Fibroblast of skin of abdomen (primary cell): ENCODE measurements at regions not wholly inside any gene's neighbourhood (a gene's known extent, or its start where the extent isn't known, plus 50 kb on each side); places are given as distances from the start of the nearest gene placed in this dataset.
"Not testable (repeated sequence)": the region's sequence is repeated elsewhere in the genome, so short reads cannot be mapped to it uniquely, and the experiment has no call there.

ENCODE experiments used
- DNase-seq: peaks from one replicate; pipeline ENCODE4 v3.0.0-alpha.2; 2013

GRCh38 chr1:119191325-119191724 lies 50.9 kb upstream of the WARS2 start:
- no peak for DNase-seq

- no peak for DNase-seq
Measured at GRCh38 chr1:119204197-119204960, 63.9 kb upstream of the WARS2 start.

DNA sequence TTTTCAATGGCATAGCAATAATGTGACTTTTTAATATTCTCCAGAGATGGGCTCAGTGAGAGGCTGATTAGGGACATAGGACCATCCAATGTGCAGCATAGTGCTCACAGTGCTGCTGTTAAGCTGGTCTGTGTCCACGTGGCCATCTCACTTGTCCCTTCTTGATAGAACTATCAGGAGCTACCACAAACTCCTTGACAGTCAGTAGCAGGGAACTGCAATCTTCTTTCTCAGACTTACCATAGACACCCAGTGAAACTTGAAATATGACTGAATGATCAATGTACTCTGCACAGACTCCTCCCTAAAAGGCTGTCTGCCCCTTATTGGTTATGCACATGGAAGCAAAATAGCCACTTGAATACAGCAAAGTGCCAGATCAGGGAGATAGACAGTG lies 64.5 kb upstream of the WARS2 start:
- DNase-seq = no peak

GRCh38 chr1:119209061-119209460 lies 68.6 kb upstream of the WARS2 start:
- no peak for DNase-seq

- DNase-seq = no peak
Measured at GRCh38 chr1:119209596-119210295, 69.3 kb upstream of the WARS2 start.

DNA sequence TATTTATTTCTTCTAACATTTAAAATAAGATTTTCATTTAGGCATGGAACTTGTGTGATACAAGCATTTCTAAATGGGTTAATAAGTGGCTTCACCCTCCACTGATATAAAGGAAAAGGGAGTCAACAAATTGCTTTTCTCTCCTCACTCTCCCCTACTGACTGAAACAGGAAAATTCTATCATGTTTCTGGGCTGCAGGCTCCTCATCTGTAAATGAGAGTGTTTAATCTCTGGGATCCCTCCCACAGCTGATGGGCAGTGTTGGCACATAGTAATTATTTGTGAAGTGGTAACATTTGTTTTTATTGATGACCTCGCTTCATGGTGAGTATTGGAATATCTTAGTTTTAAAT lies 69.8 kb upstream of the WARS2 start:
- no peak for DNase-seq

DNA sequence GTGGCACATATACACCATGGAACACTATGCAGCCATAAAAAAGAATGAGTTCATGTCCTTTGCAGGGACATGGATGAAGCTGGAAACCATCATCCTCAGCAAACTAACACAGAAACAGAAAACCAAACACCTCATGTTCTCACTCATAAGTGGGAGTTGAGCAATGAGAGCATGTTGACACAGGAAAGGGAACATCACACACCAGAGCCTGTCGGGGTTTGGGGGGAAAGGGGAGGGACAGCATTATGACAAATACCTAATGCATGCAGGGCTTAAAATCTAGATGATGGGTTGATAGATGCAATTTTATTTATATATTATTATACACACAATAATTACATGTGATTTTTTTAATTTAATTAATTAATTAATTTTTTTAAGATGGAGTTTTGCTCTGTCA lies 72.8 kb upstream of the WARS2 start:
- not testable (repeated sequence) for DNase-seq

DNA sequence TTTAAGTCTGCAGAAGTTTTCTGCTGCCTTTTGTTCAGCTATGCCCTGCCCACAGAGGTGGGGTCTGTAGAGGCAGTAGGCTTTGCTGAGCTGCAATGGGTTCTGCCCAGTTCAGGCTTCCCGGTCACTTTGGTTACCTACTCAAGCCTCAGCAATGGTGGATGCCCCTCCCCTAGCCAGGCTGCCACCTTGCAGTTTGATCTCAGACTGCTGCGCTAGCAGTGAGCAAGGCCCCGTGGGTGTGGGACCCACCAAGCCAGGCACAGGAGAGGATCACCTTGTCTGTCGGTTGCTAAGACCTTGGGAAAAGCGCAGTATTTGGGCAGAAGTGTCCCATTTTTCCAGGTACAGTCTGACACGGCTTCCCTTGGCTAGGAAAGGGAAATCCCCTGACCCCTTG lies 74.5 kb upstream of the WARS2 start:
- DNase-seq = not testable (repeated sequence)

DNA sequence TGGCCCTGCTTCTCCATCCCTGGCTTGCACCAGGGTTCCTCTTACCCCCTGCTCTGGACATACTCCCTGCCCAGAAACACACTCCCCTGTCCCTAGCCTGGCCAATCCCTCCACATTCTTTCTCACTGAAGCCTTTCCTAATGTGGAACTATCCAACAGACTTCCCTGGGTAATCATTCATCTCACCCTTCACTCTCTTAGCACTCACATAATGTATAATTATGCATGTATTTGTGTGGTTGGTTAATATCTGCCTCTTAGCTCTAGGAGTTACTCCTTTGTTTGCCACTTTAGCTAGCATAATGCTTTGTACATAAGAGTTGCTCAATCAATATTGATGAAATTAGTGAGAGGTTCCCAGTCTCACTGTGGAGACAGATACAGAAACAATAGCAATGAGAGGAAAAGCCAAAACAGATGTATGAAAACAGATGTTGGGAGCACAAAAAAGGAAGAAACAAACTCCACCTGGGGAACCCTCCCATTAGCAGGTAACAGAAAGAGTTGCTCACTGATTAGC lies 76.9 kb upstream of the WARS2 start:
- DNase-seq = no peak

- DNase-seq = no peak
Measured at GRCh38 chr1:119219711-119220110, 79.3 kb upstream of the WARS2 start.

- DNase-seq = peak; percentile 84
Measured at GRCh38 chr1:119220991-119221390, 80.5 kb upstream of the WARS2 start.

DNA sequence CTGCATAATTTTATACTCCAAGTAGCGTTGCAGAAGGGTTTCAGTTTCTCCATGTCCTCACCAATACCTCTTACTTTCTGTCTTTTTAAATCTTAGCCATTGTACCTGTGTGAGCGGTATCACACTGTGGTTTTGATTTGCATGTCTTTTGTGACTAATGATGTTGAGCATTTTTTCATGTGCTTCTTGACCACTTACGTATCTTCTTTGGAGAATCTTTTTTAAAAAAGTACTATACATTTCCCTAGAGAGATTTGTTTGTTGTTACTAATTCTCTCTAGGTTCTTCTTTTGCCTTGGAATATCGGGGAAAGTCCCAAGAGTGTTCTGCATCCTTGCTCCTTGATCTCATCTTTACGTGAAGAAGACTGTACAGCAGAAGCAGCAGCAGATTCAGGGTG lies 81.8 kb upstream of the WARS2 start:
- DNase-seq = no peak

- peak; percentile 71 for DNase-seq
Measured at GRCh38 chr1:119225265-119225664, 84.8 kb upstream of the WARS2 start.

DNA sequence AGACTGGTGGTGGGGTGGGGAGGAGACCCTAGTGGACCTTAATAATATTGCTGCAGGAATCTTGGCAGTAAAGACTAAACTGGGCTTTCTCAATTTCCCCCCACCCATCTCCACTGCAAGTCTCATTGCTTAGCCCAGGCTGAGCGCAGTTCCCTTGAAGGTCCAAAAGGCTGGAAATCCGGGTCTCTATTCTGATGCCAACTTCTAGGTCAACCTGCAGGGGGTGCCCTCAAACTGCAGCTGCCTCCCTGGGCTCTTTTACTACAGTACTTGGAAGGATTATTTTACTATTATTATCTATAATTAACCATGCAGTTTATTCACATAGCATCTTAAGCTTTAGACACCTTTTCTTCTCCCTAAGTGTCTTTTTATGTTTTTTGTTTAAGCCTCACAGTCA lies 85.4 kb upstream of the WARS2 start:
- DNase-seq = no peak

DNA sequence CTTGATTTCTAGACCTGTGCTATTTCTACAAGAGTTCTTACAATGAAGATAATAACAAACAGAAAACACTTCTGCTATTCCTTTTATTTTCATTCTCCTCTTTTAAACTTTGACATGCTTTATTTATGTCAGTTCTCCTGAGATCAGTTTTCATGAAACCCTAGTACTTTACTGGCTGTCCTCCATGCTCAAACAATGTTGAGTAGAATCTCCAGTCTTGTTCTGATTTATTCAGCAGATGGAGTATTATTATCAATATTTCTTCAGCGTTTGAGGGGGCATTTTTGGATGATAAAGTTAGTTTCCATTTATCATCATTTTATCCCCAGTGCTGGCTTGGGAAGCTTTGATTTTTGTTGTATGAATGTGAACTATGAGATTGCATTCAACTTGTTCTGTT lies 85.9 kb upstream of the WARS2 start:
- DNase-seq = no peak

- DNase-seq = peak; percentile 20
Measured at GRCh38 chr1:119226913-119227312, 86.5 kb upstream of the WARS2 start.

DNA sequence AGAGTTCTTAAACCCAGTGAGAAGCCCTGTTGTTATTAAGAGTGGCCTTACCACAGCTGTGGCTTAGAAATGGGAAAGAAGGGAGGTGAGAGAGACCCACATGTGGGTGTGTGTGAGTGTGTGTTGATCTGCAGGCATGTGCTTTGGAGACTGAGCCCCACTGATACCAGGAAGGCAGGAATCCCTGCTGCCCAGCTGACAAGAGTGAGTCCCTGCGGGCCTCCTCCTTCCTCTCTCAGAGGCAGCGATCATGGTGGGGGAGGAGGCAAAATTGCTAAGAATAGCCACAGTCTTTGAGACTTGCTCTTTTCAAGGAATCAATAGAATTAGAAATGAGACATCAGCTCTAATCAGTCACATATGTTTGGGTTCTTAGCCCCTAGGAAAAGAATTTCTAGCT lies 87.0 kb upstream of the WARS2 start:
- peak; percentile 75 for DNase-seq

DNA sequence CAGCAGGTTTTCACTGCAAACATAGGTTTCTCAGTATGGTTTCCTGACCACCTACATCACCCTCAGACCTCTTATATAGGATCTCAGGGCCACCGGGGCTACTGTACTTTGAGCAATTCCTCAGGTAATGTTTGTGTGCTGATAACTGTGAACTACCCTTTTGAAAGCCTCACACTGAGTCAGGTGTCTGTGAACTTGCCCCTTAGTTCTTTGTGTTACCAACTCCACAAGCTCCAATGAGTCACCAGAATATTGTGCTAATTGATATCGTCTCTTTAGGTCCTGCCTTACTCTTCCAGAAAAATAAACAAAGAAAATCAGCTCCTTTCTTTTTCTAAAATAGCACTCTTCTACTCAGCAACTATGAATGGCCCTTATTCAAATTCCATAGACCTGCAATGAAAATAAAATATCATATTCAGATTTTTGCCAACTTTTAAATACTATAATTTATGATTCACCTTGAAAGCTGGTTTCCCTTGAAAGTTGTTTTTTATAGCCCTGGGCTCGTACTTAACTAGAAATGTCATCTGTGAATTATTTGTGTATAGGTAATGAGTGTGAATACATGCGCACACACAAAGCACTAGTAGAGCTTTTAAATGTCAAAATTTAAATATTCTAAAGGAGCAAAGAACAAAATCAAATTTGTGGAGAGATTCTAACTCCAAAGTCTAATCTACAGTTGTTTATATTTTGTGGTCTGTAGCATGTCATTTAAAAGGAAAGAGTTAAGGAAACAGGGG lies 88.1 kb upstream of the WARS2 start:
- no peak for DNase-seq

DNA sequence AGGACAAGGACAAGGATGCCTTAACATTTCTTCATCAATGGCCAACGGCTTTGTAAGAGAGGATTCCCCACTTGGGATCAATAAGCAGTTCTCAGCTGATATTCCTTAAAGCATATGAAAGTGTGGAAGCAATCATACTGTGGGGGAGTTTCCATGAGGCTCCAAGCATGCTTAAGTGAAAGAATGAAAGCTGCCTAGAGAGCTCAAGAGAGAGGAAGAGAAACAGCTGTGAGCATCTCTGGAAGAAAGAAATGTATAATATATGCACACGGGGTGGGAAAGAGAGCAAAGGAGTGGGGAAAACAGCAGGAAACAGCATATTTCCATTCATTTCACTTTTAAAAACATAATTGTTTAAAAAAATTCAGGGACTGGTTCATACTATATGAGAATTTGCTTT lies 94.7 kb upstream of the WARS2 start:
- DNase-seq = no peak

GRCh38 chr1:119245881-119246280 lies 105.4 kb upstream of the WARS2 start:
- no peak for DNase-seq

DNA sequence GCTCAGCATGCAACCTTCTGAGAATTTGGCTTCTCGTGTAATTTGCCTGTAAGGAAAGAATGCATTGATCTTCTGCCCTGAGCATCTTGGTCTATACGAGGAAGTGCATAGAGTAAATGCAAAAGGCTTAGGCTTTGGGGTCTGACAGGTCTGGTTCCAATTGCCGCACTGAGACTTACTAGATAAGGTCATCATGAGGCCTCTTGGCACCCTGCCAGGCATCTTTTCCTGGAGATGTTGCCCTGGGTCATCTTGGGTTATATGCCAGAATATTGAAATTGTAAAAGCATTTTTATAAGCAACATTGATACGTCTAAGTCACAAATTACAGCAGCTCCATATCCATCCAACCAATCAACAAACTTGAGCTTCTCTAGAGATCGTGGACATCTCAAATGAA lies 108.8 kb upstream of the WARS2 start:
- DNase-seq = no peak

- peak; percentile 69 for DNase-seq
Measured at GRCh38 chr1:119250299-119250698, 109.8 kb upstream of the WARS2 start.

DNA sequence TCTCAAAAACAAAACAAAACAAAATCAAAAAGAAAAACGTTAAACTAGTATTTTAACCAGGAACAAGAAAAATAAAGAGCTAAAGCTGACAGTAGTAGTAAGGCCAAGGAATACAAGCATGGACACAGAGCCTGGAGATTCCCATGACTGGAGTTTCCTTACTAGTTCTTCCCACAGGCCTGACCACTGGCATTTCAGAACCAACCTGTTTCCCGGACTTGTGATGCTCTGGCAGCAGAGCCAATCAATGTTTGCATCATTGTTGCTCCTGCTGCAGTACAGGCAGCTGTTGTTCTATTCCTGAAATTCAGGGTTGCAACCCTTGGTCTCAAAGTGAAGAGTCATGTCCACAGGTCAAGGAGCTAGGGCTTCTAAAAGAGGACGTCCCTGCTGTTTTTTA lies 111.3 kb upstream of the WARS2 start:
- no peak for DNase-seq

- no peak for DNase-seq
Measured at GRCh38 chr1:119253366-119253765, 112.9 kb upstream of the WARS2 start.
